ENCODE measurements at regions not wholly inside any gene's neighbourhood (a gene's known extent, or its start where the extent isn't known, plus 50 kb on each side); places are given as distances from the start of the nearest gene placed in this dataset.

- TF ChIP-seq CTCF (IDR thresholded peaks at IDR 0.05; ENCODE audit: low read length) (no peak), EZH2 (IDR thresholded peaks at IDR 0.05; ENCODE audit: borderline replicate concordance, low read length) (no peak)
Observed at GRCh38 chrX:146173742-146174141, 356.1 kb downstream of the SLITRK2 start.

All from OCI-LY1 (cell line).